ENCODE measurements at regions not wholly inside any gene's neighbourhood (a gene's known extent, or its start where the extent isn't known, plus 50 kb on each side); places are given as distances from the start of the nearest gene placed in this dataset.
"Not testable (repeated sequence)": the region's sequence is repeated elsewhere in the genome, so short reads cannot be mapped to it uniquely, and the experiment has no call there.

GRCh38 chr10:71020061-71020460, 131.7 kb upstream of the PCBD1 start:
- DNase-seq (ENCODE audit: low spot score) = not testable (repeated sequence)

DNA sequence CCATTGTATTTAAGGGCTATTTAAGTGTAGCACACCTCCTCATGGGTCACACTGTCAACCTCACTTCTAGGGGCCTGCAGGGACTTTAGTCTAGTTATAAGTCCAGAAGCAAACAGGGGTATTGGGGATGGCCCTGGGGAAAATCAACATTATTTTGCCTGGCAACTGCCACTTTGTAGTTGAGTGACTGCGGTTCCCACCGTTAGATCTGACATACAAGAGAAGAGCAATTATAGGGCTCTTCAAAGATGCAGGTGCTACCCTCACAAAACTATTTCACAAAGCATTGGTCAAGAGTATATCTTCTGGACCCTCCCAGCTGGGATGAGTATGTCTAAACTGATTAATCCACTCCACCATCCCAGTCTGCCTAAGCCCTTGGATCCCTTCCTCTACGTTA, 133.0 kb upstream of the PCBD1 start:
- no peak for DNase-seq (ENCODE audit: low spot score)

GRCh38 chr10:71023704-71024283, 135.4 kb upstream of the PCBD1 start:
- no peak for DNase-seq (ENCODE audit: low spot score)

DNA sequence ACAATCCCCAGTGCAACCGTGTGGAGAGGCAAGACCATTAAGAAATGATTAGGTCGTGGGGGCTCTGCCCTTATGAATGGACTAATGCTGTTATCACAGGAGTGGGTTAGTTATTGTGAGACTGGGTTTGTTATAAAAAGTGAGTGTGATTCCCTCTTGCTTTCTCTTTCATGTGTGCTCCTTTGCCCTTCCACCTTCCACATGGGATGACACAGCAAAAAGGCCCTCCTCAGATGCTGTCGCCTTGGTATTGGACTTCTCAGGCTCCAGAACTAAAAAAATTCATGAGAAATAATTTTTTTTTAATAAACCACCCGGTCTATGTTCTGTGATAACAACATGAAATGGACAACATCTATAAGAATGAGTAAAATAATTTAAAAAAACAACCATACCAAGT, 136.1 kb upstream of the PCBD1 start:
- no peak for DNase-seq (ENCODE audit: low spot score)

GRCh38 chr10:71025535-71025934, 137.2 kb upstream of the PCBD1 start:
- peak; percentile 38 for DNase-seq (ENCODE audit: low spot score)

GRCh38 chr10:71028066-71028465, 139.7 kb upstream of the PCBD1 start:
- no peak for DNase-seq (ENCODE audit: low spot score)

DNA sequence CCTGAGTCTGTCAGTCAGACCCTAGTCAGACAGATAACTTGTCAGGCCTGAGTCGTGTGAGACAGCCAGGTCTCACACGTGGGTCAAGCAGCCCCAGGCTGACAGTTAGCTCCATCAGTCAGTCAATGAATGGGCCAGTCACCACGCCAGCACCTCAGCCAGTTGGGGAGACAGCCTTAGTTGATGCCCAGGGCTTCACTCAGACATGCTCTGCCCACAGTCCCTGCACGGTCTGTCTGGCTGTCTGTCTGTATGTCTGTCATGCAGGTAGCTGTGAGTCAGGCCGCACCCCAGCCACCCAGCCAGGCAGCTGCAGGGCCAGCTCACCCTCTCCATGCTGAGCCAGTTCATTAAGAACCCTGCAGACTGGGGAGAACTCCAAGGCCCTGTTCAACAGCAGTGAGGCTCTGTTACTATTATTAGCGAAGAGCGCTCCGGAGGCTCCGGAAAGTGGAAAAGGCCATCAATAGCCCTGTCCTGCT, 141.1 kb upstream of the PCBD1 start:
- no peak for DNase-seq (ENCODE audit: low spot score)

DNA sequence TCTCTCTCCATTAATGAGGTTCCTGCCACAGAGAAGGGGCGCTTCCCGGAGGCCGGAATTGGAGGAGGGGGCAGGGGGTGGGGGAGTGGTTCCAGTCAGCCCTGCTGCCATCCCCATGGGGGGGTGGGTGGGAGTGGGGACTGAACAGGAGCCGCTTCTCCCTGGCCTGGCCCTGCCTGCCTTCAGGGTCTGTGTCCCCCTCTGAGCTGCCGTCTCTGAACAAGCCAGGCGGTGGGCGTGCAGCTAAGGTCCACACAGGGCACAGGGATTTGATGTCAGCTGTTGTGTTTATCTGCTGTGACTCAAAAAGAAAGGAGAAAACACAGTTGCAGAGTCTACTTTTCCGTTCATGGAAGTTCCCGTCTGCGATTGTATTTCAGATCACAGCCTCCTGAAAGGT, 141.5 kb upstream of the PCBD1 start:
- no peak for DNase-seq (ENCODE audit: low spot score)

DNA sequence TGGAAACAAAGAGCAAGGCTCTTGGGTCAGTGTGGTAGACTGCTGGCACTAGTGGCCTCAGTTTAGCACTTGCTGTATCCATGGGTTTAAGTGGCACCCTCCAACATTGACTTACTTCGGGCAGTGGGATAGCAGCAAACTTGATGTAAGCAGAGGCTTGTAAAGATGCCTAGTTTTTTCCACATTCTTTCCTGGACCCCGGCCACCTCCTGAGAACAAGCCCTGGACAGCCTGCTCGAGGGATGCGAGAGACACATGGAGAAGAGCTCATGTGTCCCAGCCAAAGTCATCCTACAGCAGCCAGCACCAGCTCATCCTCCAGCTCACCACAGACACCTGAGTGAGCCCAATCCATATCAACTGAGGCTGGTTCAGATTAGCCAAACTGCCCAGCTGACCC, 142.7 kb upstream of the PCBD1 start:
- DNase-seq (ENCODE audit: low spot score) = no peak

DNA sequence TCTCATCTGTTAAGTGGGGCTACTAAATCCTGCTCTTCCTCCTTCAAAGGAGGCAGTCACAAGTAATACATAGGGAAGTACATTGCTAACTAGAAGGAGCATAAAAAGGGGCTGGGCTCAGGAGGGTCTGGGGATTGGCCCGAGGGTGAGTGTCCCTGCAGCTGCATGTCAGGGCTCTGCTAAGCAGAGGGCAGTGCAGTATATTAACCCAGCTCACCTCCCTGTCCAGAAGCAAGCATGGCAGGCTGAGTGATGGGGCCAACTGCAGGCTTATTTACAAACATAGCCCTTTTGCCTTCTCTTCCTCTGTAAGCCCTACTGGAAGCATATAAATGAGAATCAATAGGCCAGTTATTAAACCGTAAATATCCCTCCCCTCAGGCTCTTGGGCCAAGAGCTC, 143.2 kb upstream of the PCBD1 start:
- DNase-seq (ENCODE audit: low spot score) = no peak

DNA sequence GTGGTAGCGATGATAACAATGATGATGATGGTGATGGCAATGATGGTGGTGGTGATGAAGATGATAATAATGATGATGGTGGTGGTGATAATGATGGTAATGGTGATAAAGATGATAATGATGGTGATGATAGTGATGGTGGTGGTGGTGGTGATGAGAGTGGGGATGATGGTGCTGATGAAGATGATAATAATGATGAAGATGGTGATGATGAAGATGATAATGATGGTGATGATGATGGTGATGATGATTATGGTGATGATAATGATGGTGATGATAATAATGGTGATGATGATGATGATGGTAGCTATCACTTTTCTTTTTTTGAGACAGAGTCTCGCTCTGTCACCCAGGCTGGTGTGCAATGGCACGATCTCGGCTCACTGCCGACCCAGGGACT, 144.5 kb upstream of the PCBD1 start:
- no peak for DNase-seq (ENCODE audit: low spot score)

DNA sequence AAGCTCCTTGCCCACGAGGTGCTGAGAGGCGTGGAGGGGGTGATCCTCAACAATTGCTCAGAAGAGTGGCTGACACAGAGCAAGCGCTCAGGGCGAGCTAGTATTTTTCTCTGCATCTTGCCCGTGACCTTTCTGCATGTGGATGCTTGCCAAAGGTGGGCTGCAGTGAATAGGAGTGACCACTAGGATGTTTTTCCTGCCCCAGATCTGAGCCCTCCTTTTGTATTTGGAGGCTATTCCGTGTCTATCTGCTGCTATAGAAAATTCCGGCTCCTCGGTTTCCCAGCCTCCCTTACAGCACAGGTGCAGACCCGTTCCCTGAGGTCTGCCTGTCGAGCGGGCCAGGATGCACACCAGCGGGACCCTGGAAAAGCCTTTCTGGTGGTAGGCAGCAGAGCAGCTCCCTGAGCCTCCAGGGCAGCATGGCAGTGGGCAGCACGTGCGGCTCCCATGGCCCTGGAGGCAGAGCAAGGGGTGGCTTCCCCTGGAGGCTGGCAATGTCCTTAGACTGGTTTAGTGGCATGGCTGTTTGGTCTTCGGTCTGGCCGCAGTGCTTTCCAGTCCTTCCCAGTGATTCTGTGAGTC, 145.1 kb upstream of the PCBD1 start:
- no peak for DNase-seq (ENCODE audit: low spot score)

- DNase-seq (ENCODE audit: low spot score) = no peak
Measured at GRCh38 chr10:71035511-71036296, 147.3 kb upstream of the PCBD1 start.

GRCh38 chr10:71036297-71036966, 148.1 kb upstream of the PCBD1 start:
- DNase-seq (ENCODE audit: low spot score) = no peak

- DNase-seq (ENCODE audit: low spot score) = no peak
Measured at GRCh38 chr10:71038091-71038633, 149.8 kb upstream of the PCBD1 start.

DNA sequence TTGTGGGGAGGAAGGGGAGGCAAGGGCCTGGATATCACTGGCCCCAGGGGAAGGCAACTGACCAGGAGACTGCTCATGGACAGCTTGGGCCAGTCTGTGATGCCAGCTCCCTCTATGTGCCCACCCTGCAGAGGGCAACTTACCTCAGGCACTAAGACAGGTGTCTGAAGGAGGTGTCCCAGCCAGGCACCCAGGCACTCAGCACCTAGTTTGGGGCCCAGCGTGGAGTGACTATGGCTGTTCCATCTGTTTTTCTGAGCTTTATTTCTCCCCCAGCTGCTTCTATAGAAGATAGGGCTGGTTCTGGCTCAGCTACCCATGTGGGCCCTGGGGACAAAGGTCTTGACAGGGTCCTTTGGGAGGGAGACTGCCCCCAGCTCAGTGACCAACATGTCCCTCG, 150.6 kb upstream of the PCBD1 start:
- no peak for DNase-seq (ENCODE audit: low spot score)

- DNase-seq (ENCODE audit: low spot score) = no peak
Measured at GRCh38 chr10:71039551-71039950, 151.2 kb upstream of the PCBD1 start.

- DNase-seq (ENCODE audit: low spot score) = no peak
Measured at GRCh38 chr10:71040343-71040742, 152.0 kb upstream of the PCBD1 start.

DNA sequence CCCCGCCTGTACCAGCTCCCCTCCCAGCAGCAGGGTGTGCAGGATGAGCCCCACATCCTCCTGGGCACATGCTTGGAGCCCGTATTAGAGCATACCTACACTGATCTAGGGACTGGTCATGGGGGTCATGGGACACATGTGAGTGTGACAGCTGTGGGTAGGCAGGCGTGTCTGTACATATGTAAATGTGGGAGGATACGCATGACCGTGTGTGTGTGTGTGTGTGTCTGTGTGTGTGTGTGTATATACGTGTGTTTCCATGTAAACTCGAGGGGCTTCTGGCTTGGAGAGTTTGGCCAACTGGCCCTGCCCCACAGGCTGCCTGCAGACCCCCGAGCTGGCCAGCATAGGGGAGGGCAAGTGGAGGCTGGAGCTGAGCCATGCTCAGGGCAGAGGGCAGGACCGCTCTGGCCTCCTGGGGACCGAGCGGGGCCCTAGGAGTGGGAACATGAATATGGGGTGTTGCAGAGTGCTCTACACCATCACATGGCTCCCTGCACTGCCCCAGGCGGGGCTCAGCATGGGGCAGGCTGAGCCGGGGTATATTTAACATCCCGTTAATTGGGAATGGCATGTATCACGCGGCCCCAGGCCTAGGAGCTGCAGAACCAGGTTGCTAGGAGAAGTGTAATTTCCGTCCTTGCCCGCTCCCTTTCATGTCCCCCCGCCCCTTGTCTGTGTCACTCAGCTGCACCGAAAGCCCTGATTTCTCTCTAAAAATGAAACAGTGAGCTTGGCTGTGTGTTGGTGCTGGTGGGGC, 152.7 kb upstream of the PCBD1 start:
- no peak for DNase-seq (ENCODE audit: low spot score)

DNA sequence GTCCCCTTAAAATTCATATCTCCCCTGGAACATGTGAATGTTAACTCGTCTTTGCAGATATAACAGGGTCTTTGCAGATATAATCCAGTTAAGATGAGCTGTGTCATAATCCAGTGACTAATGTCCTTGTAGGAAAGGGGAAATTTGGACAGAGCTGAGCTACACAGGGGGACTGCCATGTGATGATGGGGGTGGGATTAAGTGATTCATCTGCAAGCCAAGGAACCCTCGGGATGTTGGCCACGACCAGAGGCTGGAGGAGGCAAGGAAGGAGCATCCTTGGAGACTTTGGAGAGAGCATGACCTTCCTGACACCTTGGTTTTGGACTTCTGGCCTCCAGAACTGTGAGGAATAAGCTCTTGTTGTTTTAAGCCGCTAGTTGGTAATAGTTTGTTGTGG, 153.9 kb upstream of the PCBD1 start:
- DNase-seq (ENCODE audit: low spot score) = peak; percentile 18

GRCh38 chr10:71042699-71043098, 154.3 kb upstream of the PCBD1 start:
- no peak for DNase-seq (ENCODE audit: low spot score)

DNA sequence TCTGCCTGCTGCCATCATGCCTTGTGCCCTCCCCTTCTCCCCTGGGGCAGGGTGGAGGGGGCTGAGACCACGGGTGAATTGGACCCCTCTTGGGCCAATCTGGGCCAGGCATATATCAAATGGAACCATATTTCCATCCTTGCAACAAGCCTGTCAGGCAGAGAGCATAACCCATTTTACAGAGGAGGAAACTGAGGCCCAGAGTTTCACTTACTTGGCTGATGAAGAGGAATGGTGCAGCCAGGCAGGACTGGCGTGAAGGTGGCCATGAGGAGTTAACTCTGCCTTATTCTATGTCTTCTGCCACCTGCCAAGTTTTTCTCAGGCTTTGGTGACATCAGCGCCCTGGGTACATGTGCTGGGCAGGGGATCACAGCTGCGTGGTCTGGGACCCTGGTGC, 155.5 kb upstream of the PCBD1 start:
- DNase-seq (ENCODE audit: low spot score) = no peak

Measured in A172 (cell line).